Activated gamma-delta T cell treated with anti-CD3 and anti-CD28 coated beads, Interleukin-2, amount 50 U/mL, for 16 hours (primary cell): ENCODE measurements at regions not wholly inside any gene's neighbourhood (a gene's known extent, or its start where the extent isn't known, plus 50 kb on each side); places are given as distances from the start of the nearest gene placed in this dataset.

Experiments used
- DNase-seq: peaks from one replicate; pipeline ENCODE4 v3.0.0-alpha.2; 2020; ENCODE audit warnings: low read depth

GRCh38 chr6:47149554-47149953, 107.4 kb upstream of the ADGRF1 start:
- no peak for DNase-seq

- DNase-seq, result no peak
These were observed 106.9 kb upstream of the ADGRF1 start for GRCh38 chr6:47149066-47149465.

- no peak for DNase-seq
These were observed 105.8 kb upstream of the ADGRF1 start for GRCh38 chr6:47147836-47148344.

- DNase-seq, result no peak
These were observed 105.1 kb upstream of the ADGRF1 start for GRCh38 chr6:47147175-47147727.

GRCh38 chr6:47146431-47147174, 104.5 kb upstream of the ADGRF1 start:
- DNase-seq, result no peak

- DNase-seq, result no peak
These were observed 103.1 kb upstream of the ADGRF1 start for GRCh38 chr6:47145212-47145611.

GRCh38 chr6:47144306-47144705, 102.2 kb upstream of the ADGRF1 start:
- DNase-seq, result no peak

- DNase-seq, result no peak
These were observed 99.8 kb upstream of the ADGRF1 start for GRCh38 chr6:47141963-47142362.

- DNase-seq, result no peak
These were observed 99.0 kb upstream of the ADGRF1 start for GRCh38 chr6:47141171-47141570.

GRCh38 chr6:47138046-47138445, 95.9 kb upstream of the ADGRF1 start:
- no peak for DNase-seq

- DNase-seq, result no peak
These were observed 94.9 kb upstream of the ADGRF1 start for GRCh38 chr6:47137073-47137472.

GRCh38 chr6:47135772-47136171, 93.6 kb upstream of the ADGRF1 start:
- DNase-seq, result no peak

- no peak for DNase-seq
These were observed 92.5 kb upstream of the ADGRF1 start for GRCh38 chr6:47134476-47135189.

GRCh38 chr6:47133230-47134000, 91.3 kb upstream of the ADGRF1 start:
- DNase-seq, result no peak

GRCh38 chr6:47132724-47133123, 90.6 kb upstream of the ADGRF1 start:
- no peak for DNase-seq

- DNase-seq, result no peak
These were observed 89.6 kb upstream of the ADGRF1 start for GRCh38 chr6:47131773-47132172.

GRCh38 chr6:47130086-47130485, 88.0 kb upstream of the ADGRF1 start:
- DNase-seq, result no peak

GRCh38 chr6:47129129-47129528, 87.0 kb upstream of the ADGRF1 start:
- no peak for DNase-seq

- DNase-seq, result no peak
These were observed 84.7 kb upstream of the ADGRF1 start for GRCh38 chr6:47126647-47127391.

- no peak for DNase-seq
These were observed 76.5 kb upstream of the ADGRF1 start for GRCh38 chr6:47118611-47119010.

GRCh38 chr6:47117314-47117713, 75.2 kb upstream of the ADGRF1 start:
- no peak for DNase-seq

GRCh38 chr6:47116606-47117005, 74.5 kb upstream of the ADGRF1 start:
- DNase-seq, result no peak
